Neural cell (in vitro differentiated cells): ENCODE measurements at regions not wholly inside any gene's neighbourhood (a gene's known extent, or its start where the extent isn't known, plus 50 kb on each side); places are given as distances from the start of the nearest gene placed in this dataset.
"Not testable (repeated sequence)": the region's sequence is repeated elsewhere in the genome, so short reads cannot be mapped to it uniquely, and the experiment has no call there.

Experiments used
- EP300 ChIP-seq: fragments of 450-650 bp; conservative IDR thresholded peaks from 2 replicates; pipeline ENCODE4 v1.6.1; 2014; ENCODE audit warnings: antibody characterized with exemption, mild to moderate bottlenecking, moderate library complexity; ENCODE audit not compliant: poor library complexity, severe bottlenecking
- POLR2AphosphoS5 ChIP-seq: IDR thresholded peaks from 2 replicates; pipeline ENCODE4 v1.6.1; 2012
- RAD21 ChIP-seq: fragments of 450-650 bp; conservative IDR thresholded peaks from 2 replicates; pipeline ENCODE4 v1.6.1; 2014; ENCODE audit warnings: antibody characterized with exemption, mild to moderate bottlenecking, moderate library complexity
- SMC3 ChIP-seq: fragments of 450-650 bp; conservative IDR thresholded peaks from 2 replicates; pipeline ENCODE4 v1.6.1; 2014; ENCODE audit warnings: antibody characterized with exemption, mild to moderate bottlenecking, moderate library complexity; ENCODE audit not compliant: poor library complexity
- TAF1 ChIP-seq: IDR thresholded peaks from 2 replicates; pipeline ENCODE4 v1.6.1; 2012; ENCODE audit warnings: low read depth
- TF ChIP-seq, protein P1 (sequence below): fragments of 450-650 bp; IDR thresholded peaks from 2 replicates; pipeline ENCODE4 v1.5.1; 2014; ENCODE audit warnings: antibody characterized with exemption, mild to moderate bottlenecking, moderate library complexity; ENCODE audit not compliant: poor library complexity, severe bottlenecking

DNA sequence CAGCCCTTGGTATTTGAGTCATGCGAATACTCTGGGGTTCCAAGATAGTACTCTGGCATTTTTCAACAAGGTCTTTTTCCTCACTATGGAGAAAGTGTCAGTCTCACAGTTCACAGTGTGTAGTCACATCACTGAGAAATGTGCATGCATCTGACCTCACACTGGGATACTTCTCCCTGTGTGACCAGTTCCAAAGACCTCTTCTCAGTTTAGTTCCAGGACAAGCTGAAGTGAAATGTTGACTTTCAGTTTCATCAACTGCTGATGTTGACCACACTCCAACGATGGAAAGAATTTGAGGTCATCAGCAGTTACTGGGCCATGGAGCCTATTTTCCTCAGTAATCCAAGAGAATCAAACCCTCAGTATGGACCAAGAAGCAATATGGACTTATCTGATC lies 55.1 kb upstream of the SOX11 start:
- not testable (repeated sequence) for TF ChIP-seq RAD21, EP300, SMC3, TAF1, POLR2AphosphoS5
- TF ChIP-seq, protein P1, sequence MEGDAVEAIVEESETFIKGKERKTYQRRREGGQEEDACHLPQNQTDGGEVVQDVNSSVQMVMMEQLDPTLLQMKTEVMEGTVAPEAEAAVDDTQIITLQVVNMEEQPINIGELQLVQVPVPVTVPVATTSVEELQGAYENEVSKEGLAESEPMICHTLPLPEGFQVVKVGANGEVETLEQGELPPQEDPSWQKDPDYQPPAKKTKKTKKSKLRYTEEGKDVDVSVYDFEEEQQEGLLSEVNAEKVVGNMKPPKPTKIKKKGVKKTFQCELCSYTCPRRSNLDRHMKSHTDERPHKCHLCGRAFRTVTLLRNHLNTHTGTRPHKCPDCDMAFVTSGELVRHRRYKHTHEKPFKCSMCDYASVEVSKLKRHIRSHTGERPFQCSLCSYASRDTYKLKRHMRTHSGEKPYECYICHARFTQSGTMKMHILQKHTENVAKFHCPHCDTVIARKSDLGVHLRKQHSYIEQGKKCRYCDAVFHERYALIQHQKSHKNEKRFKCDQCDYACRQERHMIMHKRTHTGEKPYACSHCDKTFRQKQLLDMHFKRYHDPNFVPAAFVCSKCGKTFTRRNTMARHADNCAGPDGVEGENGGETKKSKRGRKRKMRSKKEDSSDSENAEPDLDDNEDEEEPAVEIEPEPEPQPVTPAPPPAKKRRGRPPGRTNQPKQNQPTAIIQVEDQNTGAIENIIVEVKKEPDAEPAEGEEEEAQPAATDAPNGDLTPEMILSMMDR: not testable (repeated sequence)
